KMS-11 (cell line): ENCODE measurements at regions not wholly inside any gene's neighbourhood (a gene's known extent, or its start where the extent isn't known, plus 50 kb on each side); places are given as distances from the start of the nearest gene placed in this dataset.

Experiments used
- H2AFZ ChIP-seq: fragments of 200-600 bp; sonication (generic); 2 replicates; pipeline ENCODE4 v1.6.1; 2016; ENCODE audit warnings: antibody characterized with exemption, mixed run types, low read depth
- H3K27ac ChIP-seq: fragments of 200-600 bp; sonication (generic); 2 replicates; pipeline ENCODE4 v1.6.1; 2016; ENCODE audit warnings: mild to moderate bottlenecking, mixed run types
- H3K27me3 ChIP-seq: fragments of 200-600 bp; sonication (generic); 2 replicates; pipeline ENCODE4 v1.6.1; 2017; ENCODE audit warnings: mild to moderate bottlenecking, low read depth, mixed run types, moderate library complexity; ENCODE audit not compliant: insufficient read depth
- H3K36me3 ChIP-seq: fragments of 200-600 bp; sonication (generic); 2 replicates; pipeline ENCODE4 v1.6.1; 2017; ENCODE audit warnings: mild to moderate bottlenecking, mixed run types; ENCODE audit not compliant: insufficient read depth
- H3K4me1 ChIP-seq: fragments of 200-600 bp; sonication (generic); 2 replicates; pipeline ENCODE4 v1.6.1; 2016; ENCODE audit warnings: mild to moderate bottlenecking, low read depth, mixed run types; ENCODE audit not compliant: poor library complexity, severe bottlenecking
- H3K4me2 ChIP-seq: fragments of 200-600 bp; sonication (generic); 2 replicates; pipeline ENCODE4 v1.7.0; 2016; ENCODE audit warnings: mild to moderate bottlenecking, mixed run types
- H3K4me3 ChIP-seq: fragments of 200-600 bp; sonication (generic); IDR thresholded peaks from 2 replicates; pipeline ENCODE4 v1.6.1; 2017; ENCODE audit warnings: low read depth, low read length, mixed read lengths; ENCODE audit not compliant: insufficient read depth
- H3K79me2 ChIP-seq: fragments of 200-600 bp; sonication (generic); 2 replicates; pipeline ENCODE4 v1.6.1; 2016; ENCODE audit warnings: low read depth, mixed run types; ENCODE audit not compliant: insufficient read depth
- H3K9ac ChIP-seq: fragments of 200-600 bp; sonication (generic); 2 replicates; pipeline ENCODE4 v1.6.1; 2016; ENCODE audit warnings: mild to moderate bottlenecking, mixed run types
- H4K20me1 ChIP-seq: fragments of 200-600 bp; sonication (generic); 2 replicates; pipeline ENCODE4 v1.6.1; 2016; ENCODE audit warnings: mild to moderate bottlenecking, mixed run types; ENCODE audit not compliant: insufficient read depth
- CTCF ChIP-seq: fragments of 200-600 bp; sonication (generic); conservative IDR thresholded peaks from 2 replicates; pipeline ENCODE4 v1.6.1; 2017; ENCODE audit warnings: low read depth, mild to moderate bottlenecking, antibody characterized with exemption, low read length, moderate library complexity, mixed read lengths

GRCh38 chr2:10981941-10982431, 70.3 kb downstream of the KCNF1 start:
- Histone ChIP-seq H3K27me3 (no peaks in the 10 kb centered on the region), H3K79me2 (no peaks in the 10 kb centered on the region), H2AFZ (no peak overlapping the region), H3K4me2 (no peak overlapping the region), H3K4me1 (no peaks in the 10 kb centered on the region), H3K9ac (no peak overlapping the region), H3K36me3 (no peaks in the 10 kb centered on the region), H3K27ac (no peak overlapping the region), H4K20me1 (no peaks in the 10 kb centered on the region), H3K4me3 (no peak overlapping the region)
- TF ChIP-seq CTCF, result no peak

- Histone ChIP-seq H3K27me3 (no peaks in the 10 kb centered on the region), H3K27ac (no peak overlapping the region), H3K4me3 (no peak overlapping the region), H3K36me3 (no peaks in the 10 kb centered on the region), H3K9ac (no peak overlapping the region), H3K4me1 (no peaks in the 10 kb centered on the region), H3K79me2 (no peaks in the 10 kb centered on the region), H3K4me2 (no peak overlapping the region), H4K20me1 (no peaks in the 10 kb centered on the region), H2AFZ (no peak overlapping the region)
- TF ChIP-seq CTCF, result no peak
These were observed 71.4 kb downstream of the KCNF1 start for GRCh38 chr2:10982931-10983701.

GRCh38 chr2:10983711-10984110, 72.0 kb downstream of the KCNF1 start:
- Histone ChIP-seq H3K27ac (no peak overlapping the region), H3K4me2 (no peak overlapping the region), H2AFZ (no peak overlapping the region), H3K27me3 (no peaks in the 10 kb centered on the region), H4K20me1 (no peaks in the 10 kb centered on the region), H3K9ac (no peak overlapping the region), H3K4me3 (no peak overlapping the region), H3K36me3 (no peaks in the 10 kb centered on the region), H3K79me2 (no peaks in the 10 kb centered on the region), H3K4me1 (no peaks in the 10 kb centered on the region)
- TF ChIP-seq CTCF, result no peak

- H3K27ac ChIP-seq, result no peak overlapping the region
- no peak overlapping the region for H3K4me2 ChIP-seq
- no peak overlapping the region for H3K4me3 ChIP-seq
- H3K27me3 ChIP-seq, result no peaks in the 10 kb centered on the region
- no peak overlapping the region for H2AFZ ChIP-seq
- H4K20me1 ChIP-seq, result no peaks in the 10 kb centered on the region
- H3K36me3 ChIP-seq, result no peaks in the 10 kb centered on the region
- H3K9ac ChIP-seq, result no peak overlapping the region
- H3K79me2 ChIP-seq, result no peaks in the 10 kb centered on the region
- no peaks in the 10 kb centered on the region for H3K4me1 ChIP-seq
- no peak for TF ChIP-seq CTCF
These were observed 72.8 kb downstream of the KCNF1 start for GRCh38 chr2:10984418-10985135.
